SK-N-MC (cell line): ENCODE measurements at regions not wholly inside any gene's neighbourhood (a gene's known extent, or its start where the extent isn't known, plus 50 kb on each side); places are given as distances from the start of the nearest gene placed in this dataset.

Experiments used
- EZH2 ChIP-seq: fragments of 200-600 bp; sonication (generic); IDR thresholded peaks from one replicate; pipeline ENCODE4 v1.6.1; 2017; ENCODE audit warnings: antibody characterized with exemption
- POLR2AphosphoS5 ChIP-seq: IDR thresholded peaks from 2 replicates; pipeline ENCODE4 v1.6.1; 2012; ENCODE audit warnings: mild to moderate bottlenecking, low read depth, low read length, borderline replicate concordance

DNA sequence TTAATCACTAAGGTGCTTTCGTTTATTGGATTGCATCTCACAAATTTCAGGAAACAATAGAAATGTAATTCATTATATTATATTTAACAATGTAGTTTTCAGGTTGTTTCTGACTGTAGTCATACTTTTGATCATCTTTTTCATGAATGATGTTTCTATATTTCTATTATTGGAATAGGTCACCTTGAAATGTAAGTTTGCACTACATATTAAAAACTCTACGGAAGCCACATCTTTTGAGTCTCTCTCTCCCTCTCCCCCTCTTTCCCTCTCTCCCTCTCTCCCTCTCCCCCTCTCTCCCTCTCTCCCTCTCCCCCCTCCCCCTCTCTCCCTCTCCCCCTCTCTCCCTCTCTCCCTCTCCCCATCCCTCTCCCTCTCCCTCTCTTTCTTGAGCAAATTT is 131.3 kb upstream of the FBXL4 start:
- no peak for TF ChIP-seq POLR2AphosphoS5
- TF ChIP-seq EZH2 = no peak
